ENCODE measurements at regions not wholly inside any gene's neighbourhood (a gene's known extent, or its start where the extent isn't known, plus 50 kb on each side); places are given as distances from the start of the nearest gene placed in this dataset.

GRCh38 chr5:87076411-87076810, 191.3 kb upstream of the RASA1 start:
- intact Hi-C loops (cut with DNase I): no loop called here
- no peak for DNase-seq (ENCODE audit: missing footprints)
- no peak for ATAC-seq

GRCh38 chr5:87076931-87077330, 190.8 kb upstream of the RASA1 start:
- intact Hi-C loops (cut with DNase I): no loop called here
- no peak for ATAC-seq
- no peak for DNase-seq (ENCODE audit: missing footprints)

- no peak for ATAC-seq
- DNase-seq (ENCODE audit: missing footprints): no peak
- intact Hi-C loops (cut with DNase I): no loop called here
Observed at GRCh38 chr5:87079219-87079618, 188.5 kb upstream of the RASA1 start.

- DNase-seq (ENCODE audit: missing footprints) (no peak), ATAC-seq (no peak)
- intact Hi-C loops (cut with DNase I): no loop called here
Observed at GRCh38 chr5:87081016-87081415, 186.7 kb upstream of the RASA1 start.

- intact Hi-C loops (cut with DNase I): no loop called here
- ATAC-seq (no peak), DNase-seq (ENCODE audit: missing footprints) (no peak)
Observed at GRCh38 chr5:87081511-87082372, 185.9 kb upstream of the RASA1 start.

- no peak for ATAC-seq
- intact Hi-C loops (cut with DNase I): no loop called here
- no peak for DNase-seq (ENCODE audit: missing footprints)
Observed at GRCh38 chr5:87094347-87094746, 173.3 kb upstream of the RASA1 start.

GRCh38 chr5:87094833-87095232, 172.8 kb upstream of the RASA1 start:
- intact Hi-C loops (cut with DNase I): no loop called here
- DNase-seq (ENCODE audit: missing footprints): no peak
- ATAC-seq: no peak

GRCh38 chr5:87095787-87096186, 171.9 kb upstream of the RASA1 start:
- intact Hi-C loops (cut with DNase I): no loop called here
- ATAC-seq (no peak), DNase-seq (ENCODE audit: missing footprints) (no peak)

GRCh38 chr5:87097664-87098063, 170.0 kb upstream of the RASA1 start:
- DNase-seq (ENCODE audit: missing footprints): no peak
- ATAC-seq: no peak
- intact Hi-C loops (cut with DNase I): no loop called here

GRCh38 chr5:87099291-87099839, 168.3 kb upstream of the RASA1 start:
- intact Hi-C loops (cut with DNase I): no loop called here
- ATAC-seq (no peak), DNase-seq (ENCODE audit: missing footprints) (no peak)

GRCh38 chr5:87099968-87100367, 167.7 kb upstream of the RASA1 start:
- intact Hi-C loops (cut with DNase I): no loop called here
- no peak for ATAC-seq
- DNase-seq (ENCODE audit: missing footprints): no peak

GRCh38 chr5:87101321-87101720, 166.4 kb upstream of the RASA1 start:
- ATAC-seq (no peak), DNase-seq (ENCODE audit: missing footprints) (no peak)
- intact Hi-C loops (cut with DNase I): no loop called here

GRCh38 chr5:87102841-87103240, 164.8 kb upstream of the RASA1 start:
- intact Hi-C loops (cut with DNase I): no loop called here

GRCh38 chr5:87103616-87104287, 163.9 kb upstream of the RASA1 start:
- intact Hi-C loops (cut with DNase I): no loop called here
- DNase-seq (ENCODE audit: missing footprints): no peak
- ATAC-seq: no peak

More at GRCh38 chr5:87102841-87103240, 164.8 kb upstream of the RASA1 start:
- ATAC-seq: no peak
- DNase-seq (ENCODE audit: missing footprints): no peak

- ATAC-seq (no peak), DNase-seq (ENCODE audit: missing footprints) (no peak)
- intact Hi-C loops (cut with DNase I): no loop called here
Observed at GRCh38 chr5:87105577-87105976, 162.1 kb upstream of the RASA1 start.

- intact Hi-C loops (cut with DNase I): no loop called here
- DNase-seq (ENCODE audit: missing footprints) (no peak), ATAC-seq (no peak)
Observed at GRCh38 chr5:87109746-87110145, 157.9 kb upstream of the RASA1 start.

- intact Hi-C loops (cut with DNase I): no loop called here
- ATAC-seq (no peak), DNase-seq (ENCODE audit: missing footprints) (no peak)
Observed at GRCh38 chr5:87110721-87111120, 157.0 kb upstream of the RASA1 start.

GRCh38 chr5:87113861-87114260, 153.8 kb upstream of the RASA1 start:
- intact Hi-C loops (cut with DNase I): no loop called here
- no peak for DNase-seq (ENCODE audit: missing footprints)
- ATAC-seq: no peak

GRCh38 chr5:87114631-87115030, 153.1 kb upstream of the RASA1 start:
- intact Hi-C loops (cut with DNase I): no loop called here
- ATAC-seq: no peak
- no peak for DNase-seq (ENCODE audit: missing footprints)

GRCh38 chr5:87115839-87116364, 151.8 kb upstream of the RASA1 start:
- DNase-seq (ENCODE audit: missing footprints) (no peak), ATAC-seq (no peak)
- intact Hi-C loops (cut with DNase I): no loop called here
